Astrocyte (in vitro differentiated cells and primary cell): ENCODE measurements at regions not wholly inside any gene's neighbourhood (a gene's known extent, or its start where the extent isn't known, plus 50 kb on each side); places are given as distances from the start of the nearest gene placed in this dataset.
"Not testable (repeated sequence)": the region's sequence is repeated elsewhere in the genome, so short reads cannot be mapped to it uniquely, and the experiment has no call there.

Experiments
- DNase-seq: peaks from one replicate; pipeline ENCODE4 v3.0.0-alpha.2; 2010; ENCODE audit warnings: low read depth
- FAIRE-seq: peaks from 2 replicates; lab custom pipeline; 2011; peaks lifted over from hg19 to GRCh38; lab: Jason Lieb, UNC
- H2AFZ ChIP-seq: 2 replicates; pipeline ENCODE4 v1.6.0; 2012; ENCODE audit warnings: low read depth, low read length, inconsistent platforms
- H3K27ac ChIP-seq: 2 replicates; pipeline ENCODE4 v1.5.1; 2011; ENCODE audit warnings: low read depth, low read length, inconsistent platforms
- H3K27me3 ChIP-seq: 2 replicates; pipeline ENCODE4 v1.6.0; 2011; ENCODE audit warnings: low read length, inconsistent platforms; ENCODE audit not compliant: insufficient read depth
- H3K36me3 ChIP-seq: 2 replicates; pipeline ENCODE4 v1.5.1; 2011; ENCODE audit warnings: low read length, inconsistent platforms; ENCODE audit not compliant: insufficient read depth
- H3K4me1 ChIP-seq: 2 replicates; pipeline ENCODE4 v1.5.1; 2011; ENCODE audit warnings: low read length, inconsistent platforms; ENCODE audit not compliant: insufficient read depth
- H3K4me2 ChIP-seq: 2 replicates; pipeline ENCODE4 v1.6.0; 2012; ENCODE audit warnings: low read length, inconsistent platforms
- H3K4me3 ChIP-seq: 2 replicates; pipeline ENCODE4 v1.5.1; 2011; ENCODE audit warnings: low read depth, mild to moderate bottlenecking, low read length, inconsistent platforms; ENCODE audit not compliant: insufficient read depth
- H3K79me2 ChIP-seq: 2 replicates; pipeline ENCODE4 v1.6.0; 2012; ENCODE audit warnings: mild to moderate bottlenecking, low read length, inconsistent platforms; ENCODE audit not compliant: insufficient read depth
- H3K9ac ChIP-seq: 2 replicates; pipeline ENCODE4 v1.6.0; 2012; ENCODE audit warnings: mild to moderate bottlenecking, low read length, inconsistent platforms
- H3K9me3 ChIP-seq: 2 replicates; pipeline ENCODE4 v1.5.1; 2012; ENCODE audit warnings: low read depth, mild to moderate bottlenecking, low read length, inconsistent platforms; ENCODE audit not compliant: insufficient read depth
- H4K20me1 ChIP-seq: 2 replicates; pipeline ENCODE4 v1.6.0; 2012; ENCODE audit warnings: low read length, inconsistent platforms; ENCODE audit not compliant: insufficient read depth
- H3K27ac Mint-ChIP-seq: one replicate; pipeline ENCODE4 v1.8.0; 2021; ENCODE audit warnings: mild to moderate bottlenecking, mixed read lengths; ENCODE audit not compliant: unreplicated experiment
- H3K27me3 Mint-ChIP-seq: one replicate; pipeline ENCODE4 v1.8.0; 2021; ENCODE audit warnings: low read depth, mixed read lengths; ENCODE audit not compliant: unreplicated experiment
- H3K36me3 Mint-ChIP-seq: one replicate; pipeline ENCODE4 v1.8.0; 2021; ENCODE audit warnings: low read depth, mixed read lengths; ENCODE audit not compliant: unreplicated experiment
- H3K4me1 Mint-ChIP-seq: one replicate; pipeline ENCODE4 v1.8.0; 2021; ENCODE audit warnings: low read depth, mixed read lengths; ENCODE audit not compliant: unreplicated experiment
- H3K4me3 Mint-ChIP-seq: one replicate; pipeline ENCODE4 v1.8.0; 2021; ENCODE audit warnings: mild to moderate bottlenecking, moderate library complexity, mixed read lengths; ENCODE audit not compliant: unreplicated experiment
- H3K9me3 Mint-ChIP-seq: one replicate; pipeline ENCODE4 v1.8.0; 2021; ENCODE audit warnings: mild to moderate bottlenecking, mixed read lengths; ENCODE audit not compliant: unreplicated experiment
- EZH2 ChIP-seq: IDR thresholded peaks from 2 replicates; pipeline ENCODE4 v1.6.1; 2012; ENCODE audit warnings: mild to moderate bottlenecking, low read length, inconsistent platforms; ENCODE audit not compliant: insufficient read depth
- TF ChIP-seq, protein P1 (sequence below): IDR thresholded peaks from 2 replicates; pipeline ENCODE4 v1.5.1; 2011; ENCODE audit warnings: low read depth, mild to moderate bottlenecking, inconsistent platforms, low read length, moderate library complexity; ENCODE audit not compliant: insufficient read depth

GRCh38 chr14:23766737-23767401 lies 130.7 kb downstream of the DHRS2 start:
- Histone ChIP-seq H3K9me3 (no peaks in the 10 kb centered on the region), H3K36me3 (no peaks in the 10 kb centered on the region), H3K9ac (no peak overlapping the region), H3K4me2 (no peak overlapping the region), H3K4me3 (no peak overlapping the region), H4K20me1 (no peaks in the 10 kb centered on the region), H3K79me2 (no peaks in the 10 kb centered on the region), H3K4me1 (no peaks in the 10 kb centered on the region), H3K27ac (no peak overlapping the region), H3K27me3 (no peaks in the 10 kb centered on the region), H2AFZ (no peak overlapping the region)
- H3K4me3 Mint-ChIP-seq: no peak overlapping the region
- H3K36me3 Mint-ChIP-seq: no peaks in the 10 kb centered on the region
- FAIRE-seq (no peak), DNase-seq (no peak)
- no peaks in the 10 kb centered on the region for H3K9me3 Mint-ChIP-seq
- H3K27ac Mint-ChIP-seq: no peak overlapping the region
- no peak for TF ChIP-seq EZH2
- TF ChIP-seq, protein P1, sequence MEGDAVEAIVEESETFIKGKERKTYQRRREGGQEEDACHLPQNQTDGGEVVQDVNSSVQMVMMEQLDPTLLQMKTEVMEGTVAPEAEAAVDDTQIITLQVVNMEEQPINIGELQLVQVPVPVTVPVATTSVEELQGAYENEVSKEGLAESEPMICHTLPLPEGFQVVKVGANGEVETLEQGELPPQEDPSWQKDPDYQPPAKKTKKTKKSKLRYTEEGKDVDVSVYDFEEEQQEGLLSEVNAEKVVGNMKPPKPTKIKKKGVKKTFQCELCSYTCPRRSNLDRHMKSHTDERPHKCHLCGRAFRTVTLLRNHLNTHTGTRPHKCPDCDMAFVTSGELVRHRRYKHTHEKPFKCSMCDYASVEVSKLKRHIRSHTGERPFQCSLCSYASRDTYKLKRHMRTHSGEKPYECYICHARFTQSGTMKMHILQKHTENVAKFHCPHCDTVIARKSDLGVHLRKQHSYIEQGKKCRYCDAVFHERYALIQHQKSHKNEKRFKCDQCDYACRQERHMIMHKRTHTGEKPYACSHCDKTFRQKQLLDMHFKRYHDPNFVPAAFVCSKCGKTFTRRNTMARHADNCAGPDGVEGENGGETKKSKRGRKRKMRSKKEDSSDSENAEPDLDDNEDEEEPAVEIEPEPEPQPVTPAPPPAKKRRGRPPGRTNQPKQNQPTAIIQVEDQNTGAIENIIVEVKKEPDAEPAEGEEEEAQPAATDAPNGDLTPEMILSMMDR: no peak
- no peaks in the 10 kb centered on the region for H3K4me1 Mint-ChIP-seq
- H3K27me3 Mint-ChIP-seq: no peaks in the 10 kb centered on the region

- FAIRE-seq, DNase-seq, H3K9me3 ChIP-seq, H2AFZ ChIP-seq, H3K4me3 ChIP-seq, H3K27ac ChIP-seq, H3K36me3 ChIP-seq, H4K20me1 ChIP-seq, H3K9ac ChIP-seq, H3K4me2 ChIP-seq, H3K79me2 ChIP-seq, H3K4me1 ChIP-seq, H3K36me3 Mint-ChIP-seq, H3K4me3 Mint-ChIP-seq, H3K9me3 Mint-ChIP-seq, H3K4me1 Mint-ChIP-seq, H3K27ac Mint-ChIP-seq, H3K27me3 Mint-ChIP-seq, H3K27me3 ChIP-seq: not testable (repeated sequence)
Measured at GRCh38 chr14:23769221-23769728, 133.1 kb downstream of the DHRS2 start.

GRCh38 chr14:23773981-23774380 lies 137.8 kb downstream of the DHRS2 start:
- no peak overlapping the region for H3K4me2 ChIP-seq
- no peak overlapping the region for H2AFZ ChIP-seq
- Mint-ChIP-seq H3K9me3 (no peaks in the 10 kb centered on the region), H3K27me3 (peaks cover 7% of the 10 kb centered on the region), H3K27ac (no peak overlapping the region), H3K36me3 (no peaks in the 10 kb centered on the region), H3K4me1 (no peaks in the 10 kb centered on the region), H3K4me3 (no peak overlapping the region)
- no peaks in the 10 kb centered on the region for H4K20me1 ChIP-seq
- H3K27me3 ChIP-seq: no peaks in the 10 kb centered on the region
- no peaks in the 10 kb centered on the region for H3K9me3 ChIP-seq
- TF ChIP-seq, protein P1: no peak
- no peak for TF ChIP-seq EZH2
- H3K36me3 ChIP-seq: no peaks in the 10 kb centered on the region
- no peak for FAIRE-seq
- no peak overlapping the region for H3K4me3 ChIP-seq
- H3K79me2 ChIP-seq: no peaks in the 10 kb centered on the region
- DNase-seq: no peak
- no peak overlapping the region for H3K9ac ChIP-seq
- no peaks in the 10 kb centered on the region for H3K4me1 ChIP-seq
- no peak overlapping the region for H3K27ac ChIP-seq
